ENCODE measurements at regions not wholly inside any gene's neighbourhood (a gene's known extent, or its start where the extent isn't known, plus 50 kb on each side); places are given as distances from the start of the nearest gene placed in this dataset.

DNA sequence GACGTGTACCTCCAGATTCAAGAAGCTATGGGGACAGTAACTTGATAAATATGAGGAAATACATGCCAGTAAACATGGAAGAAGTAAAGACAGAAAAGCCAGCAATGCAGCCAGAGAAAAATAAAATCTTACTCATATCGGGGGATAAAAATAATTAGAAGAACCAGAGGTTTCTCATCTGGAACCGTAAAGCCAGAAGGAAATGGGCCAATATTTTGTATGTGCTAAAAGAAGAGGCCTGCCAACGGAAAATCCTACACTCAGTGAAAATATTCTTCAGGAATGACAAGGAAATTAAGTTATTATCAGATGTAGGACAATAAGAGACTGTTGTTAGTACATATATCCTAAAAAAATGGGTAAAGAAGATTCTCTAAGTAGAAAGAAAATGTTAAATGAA is 401.2 kb downstream of the CDC14C start:
- Histone ChIP-seq H3K23ac (ENCODE audit: low read depth, low read length, poor library complexity) (no peak overlapping the region), H3K36me3 (replicated peaks in 1 of 2; ENCODE audit: control insufficient read depth in 2 of 2, insufficient read depth in 2 of 2, low read length in 2 of 2) (no peaks in the 10 kb centered on the region)

DNA sequence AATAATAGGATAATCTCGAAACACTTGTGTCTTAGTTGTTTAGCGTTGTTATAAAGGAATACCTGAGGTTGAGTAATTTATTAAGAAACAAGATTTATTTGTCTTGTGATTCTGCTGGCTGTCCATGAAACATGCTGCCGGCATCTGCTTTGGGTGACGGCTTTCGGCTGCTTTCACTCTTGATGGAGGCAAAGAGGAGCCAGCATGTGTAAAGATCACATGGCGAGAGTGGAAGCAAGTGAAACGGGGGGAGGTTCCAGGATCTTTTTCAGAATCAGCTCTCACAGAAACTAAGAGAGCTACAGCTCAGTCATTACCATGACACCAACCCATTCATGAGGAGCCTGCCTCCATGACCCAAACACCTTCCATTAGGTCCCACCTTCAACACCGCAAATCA is 402.8 kb downstream of the CDC14C start:
- H3K4me3 ChIP-seq (ENCODE audit: low read length in 2 of 2), result no peak overlapping the region
- H2BK5ac ChIP-seq (ENCODE audit: low read length), result no peak overlapping the region
- H3K27ac ChIP-seq (replicated peaks; ENCODE audit: low read length), result no peak overlapping the region
- H2AFZ ChIP-seq (ENCODE audit: low read length), result peak overlapping the region; percentile 40
- no peak overlapping the region for H2AK5ac ChIP-seq (ENCODE audit: low read depth, low read length)
- H3K9me3 ChIP-seq (replicated peaks in 1 of 2; ENCODE audit: control insufficient read depth in 2 of 2, insufficient read depth in 1 of 2, low read depth in 1 of 2, low read length in 2 of 2), result peaks cover 0 to 3% of the 10 kb centered on the region in 2 donors
- no peak overlapping the region for H2BK12ac ChIP-seq (ENCODE audit: low read length)
- H3K4me2 ChIP-seq (ENCODE audit: insufficient read depth, low read length, poor library complexity, severe bottlenecking), result no peak overlapping the region
- no peak overlapping the region for H3K18ac ChIP-seq (ENCODE audit: low read length)
- no peak overlapping the region for H4K91ac ChIP-seq (ENCODE audit: low read depth, low read length, poor library complexity)
- H3K36me3 ChIP-seq (replicated peaks in 1 of 2; ENCODE audit: control insufficient read depth in 2 of 2, insufficient read depth in 2 of 2, low read length in 2 of 2), result no peaks in the 10 kb centered on the region
- H3K27me3 ChIP-seq (ENCODE audit: control insufficient read depth in 3 of 3, insufficient read depth in 3 of 3, low read depth in 1 of 3, low read length in 3 of 3), result no peaks in the 10 kb centered on the region
- H3K4ac ChIP-seq (ENCODE audit: low read length), result no peak overlapping the region
- DNase-seq (ENCODE audit: low spot score), result no peak
- no CpG with 5 or more reads among the region's 8 CpGs for WGBS, 2 donors (ENCODE audit: extremely low coverage in 2 of 2, insufficient read length in 2 of 2, insufficient replicate concordance in 1 of 2)
- H3K14ac ChIP-seq (ENCODE audit: low read length), result no peak overlapping the region
- H3K9ac ChIP-seq (ENCODE audit: low read depth, low read length, poor library complexity), result no peak overlapping the region
- H3K4me1 ChIP-seq (ENCODE audit: control insufficient read depth in 2 of 2, insufficient read depth in 1 of 2, low read depth in 1 of 2, low read length in 2 of 2), result peaks cover 0 to 5% of the 10 kb centered on the region in 2 donors
- no peaks in the 10 kb centered on the region for H3K79me1 ChIP-seq (ENCODE audit: low read depth, low read length)
- H2BK120ac ChIP-seq (ENCODE audit: low read depth, low read length), result no peak overlapping the region
- no peak overlapping the region for H2BK15ac ChIP-seq (ENCODE audit: low read length)
- H3K23ac ChIP-seq (ENCODE audit: low read depth, low read length, poor library complexity), result no peak overlapping the region
- no peak overlapping the region for H4K8ac ChIP-seq (ENCODE audit: low read depth, low read length)

More for the DNA sequence above, 401.2 kb downstream of the CDC14C start:
- Histone ChIP-seq H3K79me1 (ENCODE audit: low read depth, low read length) (no peaks in the 10 kb centered on the region), H2BK5ac (ENCODE audit: low read length) (no peak overlapping the region), H3K18ac (ENCODE audit: low read length) (no peak overlapping the region), H3K14ac (ENCODE audit: low read length) (no peak overlapping the region), H4K8ac (ENCODE audit: low read depth, low read length) (no peak overlapping the region), H2AK5ac (ENCODE audit: low read depth, low read length) (no peak overlapping the region), H4K91ac (ENCODE audit: low read depth, low read length, poor library complexity) (no peak overlapping the region), H3K27ac (replicated peaks; ENCODE audit: low read length) (no peak overlapping the region), H3K4ac (ENCODE audit: low read length) (no peak overlapping the region), H2BK15ac (ENCODE audit: low read length) (no peak overlapping the region), H2BK12ac (ENCODE audit: low read length) (no peak overlapping the region), H3K27me3 (ENCODE audit: control insufficient read depth in 3 of 3, insufficient read depth in 3 of 3, low read depth in 1 of 3, low read length in 3 of 3) (no peaks in the 10 kb centered on the region), H3K4me2 (ENCODE audit: insufficient read depth, low read length, poor library complexity, severe bottlenecking) (no peak overlapping the region), H3K4me1 (ENCODE audit: control insufficient read depth in 2 of 2, insufficient read depth in 1 of 2, low read depth in 1 of 2, low read length in 2 of 2) (peaks cover 2 to 13% of the 10 kb centered on the region in 2 donors), H2AFZ (ENCODE audit: low read length) (no peak overlapping the region), H3K9ac (ENCODE audit: low read depth, low read length, poor library complexity) (no peak overlapping the region), H3K9me3 (replicated peaks in 1 of 2; ENCODE audit: control insufficient read depth in 2 of 2, insufficient read depth in 1 of 2, low read depth in 1 of 2, low read length in 2 of 2) (peaks cover 0 to 3% of the 10 kb centered on the region in 2 donors), H2BK120ac (ENCODE audit: low read depth, low read length) (no peak overlapping the region), H3K4me3 (ENCODE audit: low read length in 2 of 2) (no peak overlapping the region)
- no peak for DNase-seq (ENCODE audit: low spot score)
- WGBS, 2 donors (ENCODE audit: extremely low coverage in 2 of 2, insufficient read length in 2 of 2, insufficient replicate concordance in 1 of 2), result no CpG with 5 or more reads among the region's 4 CpGs

DNA sequence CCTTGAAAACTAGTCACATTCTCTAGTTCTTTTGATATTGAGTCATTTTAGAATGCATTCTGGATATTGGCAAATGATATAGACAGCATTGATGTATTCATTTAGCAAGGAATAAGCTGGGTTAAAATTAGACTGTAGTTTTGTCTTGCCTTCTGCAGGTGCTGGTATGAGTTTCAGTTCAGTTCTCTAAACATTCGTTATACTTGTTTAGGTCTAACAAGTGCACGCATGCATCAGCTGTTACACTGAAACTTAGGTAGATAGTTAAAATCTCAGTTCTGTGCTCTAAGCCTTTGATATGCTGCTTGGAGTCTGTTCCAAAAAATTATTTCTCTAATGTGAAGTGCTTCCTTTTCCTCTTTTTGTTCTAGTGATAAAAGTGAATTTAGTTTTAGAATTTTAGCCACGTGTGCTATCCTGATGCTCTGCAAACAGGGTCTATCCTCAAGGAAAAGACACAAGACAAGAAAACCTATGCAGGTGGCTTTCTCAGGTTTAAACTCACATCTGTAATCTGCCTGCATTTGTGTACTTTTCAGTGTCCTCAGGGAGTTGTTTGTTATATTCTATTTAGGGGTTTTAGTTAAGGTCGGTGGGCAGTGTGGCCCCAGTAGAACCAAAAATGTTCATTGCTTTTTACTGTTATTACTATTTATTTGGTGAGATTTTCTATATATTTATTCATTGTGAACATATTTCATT is 409.0 kb downstream of the CDC14C start:
- Histone ChIP-seq H3K36me3 (replicated peaks in 1 of 2; ENCODE audit: control insufficient read depth in 2 of 2, insufficient read depth in 2 of 2, low read length in 2 of 2) (no peaks in the 10 kb centered on the region), H2BK5ac (ENCODE audit: low read length) (no peak overlapping the region), H3K4me1 (ENCODE audit: control insufficient read depth in 2 of 2, insufficient read depth in 1 of 2, low read depth in 1 of 2, low read length in 2 of 2) (no peaks in the 10 kb centered on the region), H2AFZ (ENCODE audit: low read length) (no peak overlapping the region), H2BK120ac (ENCODE audit: low read depth, low read length) (no peak overlapping the region), H3K79me1 (ENCODE audit: low read depth, low read length) (no peaks in the 10 kb centered on the region), H3K4ac (ENCODE audit: low read length) (no peak overlapping the region), H3K27me3 (ENCODE audit: control insufficient read depth in 3 of 3, insufficient read depth in 3 of 3, low read depth in 1 of 3, low read length in 3 of 3) (no peaks in the 10 kb centered on the region), H2BK12ac (ENCODE audit: low read length) (no peak overlapping the region), H2AK5ac (ENCODE audit: low read depth, low read length) (no peak overlapping the region), H3K23ac (ENCODE audit: low read depth, low read length, poor library complexity) (no peak overlapping the region), H3K14ac (ENCODE audit: low read length) (no peak overlapping the region), H2BK15ac (ENCODE audit: low read length) (no peak overlapping the region), H4K91ac (ENCODE audit: low read depth, low read length, poor library complexity) (no peak overlapping the region), H3K18ac (ENCODE audit: low read length) (no peak overlapping the region), H3K27ac (replicated peaks; ENCODE audit: low read length) (no peak overlapping the region), H3K4me3 (ENCODE audit: low read length in 2 of 2) (no peak overlapping the region), H4K8ac (ENCODE audit: low read depth, low read length) (no peak overlapping the region), H3K9me3 (replicated peaks in 1 of 2; ENCODE audit: control insufficient read depth in 2 of 2, insufficient read depth in 1 of 2, low read depth in 1 of 2, low read length in 2 of 2) (no peaks in the 10 kb centered on the region), H3K4me2 (ENCODE audit: insufficient read depth, low read length, poor library complexity, severe bottlenecking) (no peak overlapping the region), H3K9ac (ENCODE audit: low read depth, low read length, poor library complexity) (no peak overlapping the region)
- WGBS, 2 donors (ENCODE audit: extremely low coverage in 2 of 2, insufficient read length in 2 of 2, insufficient replicate concordance in 1 of 2), result no CpG with 5 or more reads among the region's 4 CpGs
- DNase-seq (ENCODE audit: low spot score), result no peak

DNA sequence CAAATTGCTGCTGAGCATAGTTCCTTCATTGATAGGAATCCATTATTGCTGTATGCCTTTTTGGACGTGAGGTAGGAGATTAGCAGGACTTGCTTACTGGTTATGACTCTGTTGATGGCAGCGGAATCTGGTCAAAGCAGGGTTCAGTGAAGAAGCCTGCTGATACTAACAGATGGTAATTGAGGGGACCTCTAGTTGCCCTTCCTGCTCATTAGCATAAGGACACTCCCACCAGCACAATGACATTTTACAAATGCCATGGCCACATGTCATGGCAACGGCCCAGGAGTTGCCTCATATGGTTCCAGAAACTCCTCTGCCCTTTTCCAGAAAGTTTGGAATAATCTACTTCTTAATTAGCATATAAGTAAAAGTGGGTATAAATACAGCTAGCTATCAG is 417.5 kb downstream of the CDC14C start:
- no peaks in the 10 kb centered on the region for H3K4me1 ChIP-seq (ENCODE audit: control insufficient read depth in 2 of 2, insufficient read depth in 1 of 2, low read depth in 1 of 2, low read length in 2 of 2)
- no peak overlapping the region for H2AK5ac ChIP-seq (ENCODE audit: low read depth, low read length)
- no peak overlapping the region for H4K8ac ChIP-seq (ENCODE audit: low read depth, low read length)
- no peak overlapping the region for H3K27ac ChIP-seq (replicated peaks; ENCODE audit: low read length)
- no peaks in the 10 kb centered on the region for H3K79me1 ChIP-seq (ENCODE audit: low read depth, low read length)
- no peak overlapping the region for H2BK120ac ChIP-seq (ENCODE audit: low read depth, low read length)
- H3K4ac ChIP-seq (ENCODE audit: low read length), result no peak overlapping the region
- no peak overlapping the region for H3K4me2 ChIP-seq (ENCODE audit: insufficient read depth, low read length, poor library complexity, severe bottlenecking)
- no peak overlapping the region for H3K14ac ChIP-seq (ENCODE audit: low read length)
- H3K18ac ChIP-seq (ENCODE audit: low read length), result no peak overlapping the region
- no peak overlapping the region for H2BK12ac ChIP-seq (ENCODE audit: low read length)
- H3K36me3 ChIP-seq (replicated peaks in 1 of 2; ENCODE audit: control insufficient read depth in 2 of 2, insufficient read depth in 2 of 2, low read length in 2 of 2), result no peaks in the 10 kb centered on the region
- no peak overlapping the region for H4K91ac ChIP-seq (ENCODE audit: low read depth, low read length, poor library complexity)
- no peak overlapping the region for H2BK5ac ChIP-seq (ENCODE audit: low read length)
- DNase-seq (ENCODE audit: low spot score), result no peak
- WGBS, 2 donors (ENCODE audit: extremely low coverage in 2 of 2, insufficient read length in 2 of 2, insufficient replicate concordance in 1 of 2), result no CpG with 5 or more reads among the region's 3 CpGs
- H3K9me3 ChIP-seq (replicated peaks in 1 of 2; ENCODE audit: control insufficient read depth in 2 of 2, insufficient read depth in 1 of 2, low read depth in 1 of 2, low read length in 2 of 2), result peaks cover 2 to 9% of the 10 kb centered on the region in 2 donors
- H3K23ac ChIP-seq (ENCODE audit: low read depth, low read length, poor library complexity), result no peak overlapping the region
- no peaks in the 10 kb centered on the region for H3K27me3 ChIP-seq (ENCODE audit: control insufficient read depth in 3 of 3, insufficient read depth in 3 of 3, low read depth in 1 of 3, low read length in 3 of 3)
- H3K9ac ChIP-seq (ENCODE audit: low read depth, low read length, poor library complexity), result no peak overlapping the region
- H3K4me3 ChIP-seq (ENCODE audit: low read length in 2 of 2), result no peak overlapping the region
- H2AFZ ChIP-seq (ENCODE audit: low read length), result no peak overlapping the region
- H2BK15ac ChIP-seq (ENCODE audit: low read length), result no peak overlapping the region

All from neuronal stem cell (in vitro differentiated cells).